HG02763 (cell line): ENCODE measurements at regions not wholly inside any gene's neighbourhood (a gene's known extent, or its start where the extent isn't known, plus 50 kb on each side); places are given as distances from the start of the nearest gene placed in this dataset.
A peak's percentile ranks its signal among the peaks of the same experiment; 100 is the strongest.

Source experiments
- ATAC-seq: cut with Tn5 transposase; IDR thresholded peaks from one replicate; pipeline ENCODE4 v1.9.1; 2021; ENCODE audit warnings: mild to moderate bottlenecking, moderate library complexity; ENCODE audit not compliant: unreplicated experiment

DNA sequence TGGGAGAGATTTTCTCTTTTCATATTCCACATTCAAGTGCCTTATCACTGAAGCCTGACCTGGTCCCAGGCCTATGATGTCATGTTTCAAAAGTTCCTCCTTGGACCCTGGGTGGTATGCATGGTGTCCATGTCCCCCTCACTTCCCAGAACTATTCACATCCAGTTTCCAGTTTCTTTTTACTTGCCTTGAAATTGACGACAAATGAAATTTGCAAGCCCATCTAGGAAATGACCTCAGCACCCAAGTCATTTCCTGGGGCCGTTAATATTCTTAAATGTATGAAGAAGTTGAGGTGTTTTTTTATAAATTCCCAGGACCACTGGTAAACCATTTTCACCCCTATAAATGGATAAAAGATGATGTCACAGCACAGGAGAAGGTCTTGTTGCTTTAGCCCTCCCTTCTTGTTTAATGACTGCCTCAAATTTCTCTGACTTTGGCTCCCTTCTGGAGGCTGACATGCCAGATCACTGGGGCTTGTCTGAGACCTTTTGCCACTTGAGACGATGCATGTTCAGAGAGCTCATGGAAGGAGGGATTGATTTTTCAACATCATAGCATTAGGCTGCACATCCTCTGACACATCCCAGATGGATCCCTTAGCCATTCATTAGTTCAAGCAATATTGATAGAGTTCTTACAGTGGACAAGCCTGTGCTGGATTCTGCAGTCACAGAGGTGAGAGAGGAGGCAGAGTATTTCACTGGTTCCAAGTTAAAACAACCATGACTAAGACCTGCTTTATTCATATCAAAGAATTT lies 221.3 kb downstream of the PLPP3 start:
- no peak for ATAC-seq

DNA sequence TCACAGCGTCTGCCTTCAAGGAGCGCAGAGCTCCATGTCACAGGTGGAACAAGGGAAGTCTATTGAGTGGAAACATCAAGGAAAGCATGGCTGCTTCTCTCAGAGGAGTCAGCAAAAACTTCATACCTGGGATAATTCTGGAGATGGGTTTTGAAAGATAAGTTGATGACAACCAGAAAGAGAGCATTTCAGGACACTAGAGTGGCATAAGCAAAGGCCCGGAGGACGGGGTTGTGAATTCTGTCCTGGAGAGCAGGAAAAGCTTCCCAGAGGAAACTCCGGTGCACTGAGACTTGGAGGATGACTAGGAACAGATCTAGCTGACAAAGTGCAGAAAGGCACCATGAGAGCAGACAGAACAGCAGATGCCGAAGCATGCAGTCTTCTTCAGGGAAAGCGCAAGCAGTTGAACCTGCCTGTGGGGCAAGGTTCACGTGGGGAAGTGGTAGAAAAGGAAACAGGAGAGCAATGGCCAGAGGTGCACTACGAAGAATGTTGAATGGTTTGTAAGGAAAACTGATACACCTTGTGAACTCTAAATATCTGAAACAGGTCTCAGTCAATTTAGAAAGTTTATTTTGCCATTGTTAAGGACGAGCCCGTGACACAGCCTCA lies 222.9 kb downstream of the PLPP3 start:
- no peak for ATAC-seq

DNA sequence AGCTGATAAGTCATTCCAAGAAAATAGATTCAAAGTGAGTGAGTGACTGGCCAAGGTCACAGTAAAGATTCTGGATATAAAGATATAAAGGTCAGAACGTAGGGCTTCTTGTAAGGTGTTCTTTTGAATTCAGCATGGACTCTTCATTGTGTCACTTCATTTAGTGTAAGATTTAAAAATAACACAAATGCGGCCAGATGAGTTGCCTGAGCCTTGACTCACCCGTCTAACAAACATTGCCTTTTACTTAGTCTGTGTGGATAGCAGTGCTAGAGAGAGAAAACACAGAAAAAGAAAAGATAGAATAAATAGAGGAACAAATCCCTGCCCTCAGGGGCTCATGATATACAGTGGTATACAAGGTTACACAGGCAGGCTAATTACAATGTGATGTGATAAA lies 223.4 kb downstream of the PLPP3 start:
- ATAC-seq: no peak

DNA sequence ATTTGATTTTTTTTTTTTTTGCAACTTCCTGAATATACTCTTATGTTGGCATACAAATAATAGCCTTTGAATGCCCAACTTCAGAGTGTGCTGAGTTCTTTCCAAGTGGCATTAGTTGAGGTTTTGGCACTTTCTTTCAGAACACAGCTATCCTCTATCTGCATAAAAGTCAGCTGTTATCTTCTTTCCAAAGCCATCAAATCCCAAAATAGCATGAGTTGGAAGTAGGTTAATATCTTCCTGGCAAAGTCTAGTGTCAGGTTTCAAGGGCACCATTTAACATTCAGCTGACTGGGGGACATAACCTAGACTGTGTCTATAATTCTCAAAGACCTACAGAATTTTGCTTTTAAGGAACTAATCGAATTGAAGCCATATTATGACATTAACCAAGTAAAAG lies 223.9 kb downstream of the PLPP3 start:
- ATAC-seq: no peak

DNA sequence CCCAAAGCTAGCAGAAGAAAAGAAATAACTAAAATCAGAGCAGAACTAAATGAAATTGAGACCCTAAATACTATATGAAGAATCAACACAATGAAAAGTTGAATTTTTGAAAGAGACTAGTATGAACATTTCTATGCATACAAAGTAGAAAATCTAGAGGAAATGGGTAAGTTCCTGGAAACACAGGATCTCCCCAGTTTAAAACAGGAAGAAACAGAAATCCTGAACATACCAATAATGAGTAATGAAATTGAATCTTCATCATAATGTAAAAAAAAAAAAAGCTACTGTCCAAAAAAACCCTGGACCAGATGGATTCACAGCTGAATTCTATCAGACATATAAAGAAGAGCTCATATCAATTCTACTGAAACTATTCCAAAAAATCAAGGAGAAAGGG lies 233.5 kb downstream of the PLPP3 start:
- no peak for ATAC-seq

DNA sequence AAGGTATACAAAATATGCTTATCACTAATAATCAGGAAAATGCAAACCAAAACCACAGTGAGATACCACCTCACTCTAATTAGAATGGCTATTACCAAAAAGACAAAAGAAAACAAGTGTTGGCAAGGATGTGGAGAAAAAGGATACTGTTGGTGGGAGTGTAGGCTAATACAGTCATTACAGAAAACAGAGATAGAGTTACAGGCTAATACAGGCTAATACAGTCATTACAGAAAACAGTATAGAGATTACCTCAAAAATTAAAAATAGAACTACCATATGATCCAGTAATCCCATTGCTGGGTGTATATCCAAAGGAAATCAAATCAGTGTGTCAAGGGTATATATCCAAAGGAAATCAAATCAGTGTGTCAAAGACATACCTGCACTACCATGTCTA lies 238.4 kb downstream of the PLPP3 start:
- no peak for ATAC-seq

- ATAC-seq: no peak
Observed at GRCh38 chr1:56339786-56340465, 239.4 kb downstream of the PLPP3 start.

DNA sequence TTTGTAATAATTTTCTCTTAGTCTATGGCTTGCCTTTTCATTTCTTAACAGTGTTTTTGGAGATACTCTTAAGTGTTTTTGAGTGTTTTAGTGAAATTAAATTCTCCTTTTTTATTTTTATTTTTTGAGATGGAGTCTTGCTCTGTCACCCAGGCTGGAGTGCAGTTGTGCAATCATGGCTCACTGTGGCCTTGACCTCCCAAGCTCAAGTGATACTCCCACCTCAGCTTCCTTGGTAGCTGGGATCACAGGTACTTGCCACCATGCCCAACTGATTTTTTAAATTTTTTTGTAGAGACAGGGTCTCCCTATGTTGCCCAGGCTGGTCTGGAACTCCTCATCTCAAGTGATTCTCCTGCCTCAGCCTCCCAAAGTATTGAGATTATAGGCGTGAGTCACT lies 240.3 kb downstream of the PLPP3 start:
- ATAC-seq: no peak

GRCh38 chr1:56336982-56337381 lies 242.4 kb downstream of the PLPP3 start:
- ATAC-seq: no peak

DNA sequence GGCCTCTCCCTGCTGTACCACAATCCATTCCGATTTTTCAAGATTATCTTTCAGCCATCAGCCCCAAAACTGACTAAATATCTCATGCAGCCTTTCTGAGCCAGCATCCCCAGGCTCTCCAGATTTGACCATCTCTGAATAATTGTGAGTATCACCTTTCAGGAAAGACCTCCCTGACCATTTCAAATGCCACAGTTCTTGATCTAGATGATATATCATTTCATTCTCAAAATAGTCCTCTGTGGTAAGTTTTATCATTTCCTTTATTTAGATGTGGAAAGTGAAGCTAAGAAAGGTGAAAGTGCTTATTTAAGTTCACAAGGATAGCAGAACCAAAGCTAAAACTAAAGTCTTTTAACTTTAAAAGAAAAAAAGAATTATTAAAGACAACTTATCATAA lies 244.0 kb downstream of the PLPP3 start:
- no peak for ATAC-seq

DNA sequence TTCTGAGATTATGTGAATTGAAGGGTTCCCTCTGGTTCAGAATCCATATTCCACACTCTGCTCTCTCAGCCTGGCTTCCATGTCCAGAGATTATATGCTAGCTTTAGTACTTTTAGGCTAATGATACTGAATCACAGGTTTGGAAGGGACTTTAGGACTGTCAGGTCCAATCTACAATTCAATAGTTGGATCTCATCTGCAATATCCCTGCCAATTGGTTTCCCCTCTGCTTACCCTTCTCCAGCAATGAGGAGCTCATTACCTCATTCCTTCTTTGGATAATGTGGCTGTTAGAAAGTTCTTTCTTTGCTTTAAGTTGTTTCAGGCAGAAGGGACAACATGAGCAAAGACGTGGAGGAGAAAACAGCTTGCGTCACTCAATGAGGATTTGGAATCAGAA lies 245.3 kb downstream of the PLPP3 start:
- no peak for ATAC-seq

DNA sequence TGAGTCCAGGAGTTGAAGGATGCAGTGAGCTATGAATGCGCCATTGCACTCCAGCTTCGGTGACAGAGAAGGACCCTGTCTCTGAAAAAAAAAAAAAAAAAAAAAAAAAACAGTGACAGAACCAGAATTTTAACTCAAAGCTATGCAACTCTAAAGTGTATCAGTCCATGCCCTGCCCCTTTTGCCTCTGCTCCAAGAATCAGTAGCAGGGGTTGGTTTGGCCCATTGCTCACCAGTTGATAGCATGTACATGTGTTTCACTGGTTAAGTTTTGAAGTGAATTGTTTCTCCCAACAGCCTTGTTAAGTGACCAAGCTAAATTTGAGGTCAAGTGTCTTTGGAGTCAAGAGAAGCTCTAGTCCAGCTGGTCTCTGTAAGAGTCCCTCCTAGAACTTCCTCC lies 245.9 kb downstream of the PLPP3 start:
- ATAC-seq: no peak

DNA sequence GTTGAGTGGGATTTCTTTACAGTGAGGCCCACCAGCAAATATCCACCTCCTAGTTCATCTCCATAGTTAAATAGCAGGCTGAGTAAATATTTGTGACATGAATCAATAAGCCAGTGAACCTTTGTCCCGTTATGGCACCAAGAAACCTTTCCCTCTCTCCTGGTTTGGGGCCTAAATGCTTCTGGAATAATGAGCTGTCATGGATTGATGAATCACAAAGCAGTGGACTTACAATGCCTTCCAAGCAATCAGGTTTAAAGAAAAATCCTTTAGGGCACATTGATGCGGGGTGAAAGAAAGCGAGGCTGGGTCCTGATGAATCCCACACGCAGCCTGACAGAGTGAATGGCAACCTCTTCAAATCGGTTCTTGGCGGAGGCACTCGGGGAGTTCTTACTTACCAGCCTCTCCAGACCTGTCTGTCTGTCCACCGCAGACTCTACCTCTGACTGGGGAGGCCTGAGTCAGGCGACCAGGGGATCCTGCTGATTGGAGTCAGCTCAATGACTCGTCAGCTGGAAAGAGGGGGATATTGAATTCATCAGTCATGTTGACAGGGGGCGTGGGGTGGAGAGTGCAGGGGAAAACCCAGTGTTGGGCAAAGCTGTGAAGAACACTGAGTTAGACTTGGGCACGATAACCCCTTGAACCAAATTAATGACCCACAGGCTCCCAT lies 247.3 kb downstream of the PLPP3 start:
- no peak for ATAC-seq

GRCh38 chr1:56331207-56331891 lies 248.0 kb downstream of the PLPP3 start:
- ATAC-seq: no peak

GRCh38 chr1:56330391-56331026 lies 248.9 kb downstream of the PLPP3 start:
- peak; percentile 78 for ATAC-seq

- no peak for ATAC-seq
Observed at GRCh38 chr1:56329970-56330369, 249.4 kb downstream of the PLPP3 start.

GRCh38 chr1:56327195-56327594 lies 252.2 kb downstream of the PLPP3 start:
- ATAC-seq: no peak

- no peak for ATAC-seq
Observed at GRCh38 chr1:56326056-56326455, 253.3 kb downstream of the PLPP3 start.

- ATAC-seq: no peak
Observed at GRCh38 chr1:56324504-56324903, 254.9 kb downstream of the PLPP3 start.

DNA sequence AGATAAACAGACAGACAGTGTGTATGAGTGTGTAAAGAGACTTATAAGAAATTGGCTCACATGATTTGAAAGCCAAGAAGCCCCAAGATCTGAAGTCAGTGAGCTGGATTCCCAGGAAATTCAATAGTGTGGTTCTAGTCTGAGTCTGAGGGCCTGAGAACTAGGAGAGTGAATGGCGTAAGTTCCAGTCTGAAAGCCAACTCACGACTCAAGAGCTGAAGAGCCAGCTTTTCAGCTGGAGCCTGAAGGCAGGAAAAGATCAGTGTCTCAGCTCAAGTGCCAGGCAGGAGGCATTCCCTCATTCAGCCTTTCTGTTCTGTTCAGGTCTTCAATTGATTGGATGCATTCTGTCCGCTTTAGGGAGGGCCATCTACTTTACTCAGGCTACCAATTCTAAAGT lies 257.2 kb downstream of the PLPP3 start:
- ATAC-seq: no peak

DNA sequence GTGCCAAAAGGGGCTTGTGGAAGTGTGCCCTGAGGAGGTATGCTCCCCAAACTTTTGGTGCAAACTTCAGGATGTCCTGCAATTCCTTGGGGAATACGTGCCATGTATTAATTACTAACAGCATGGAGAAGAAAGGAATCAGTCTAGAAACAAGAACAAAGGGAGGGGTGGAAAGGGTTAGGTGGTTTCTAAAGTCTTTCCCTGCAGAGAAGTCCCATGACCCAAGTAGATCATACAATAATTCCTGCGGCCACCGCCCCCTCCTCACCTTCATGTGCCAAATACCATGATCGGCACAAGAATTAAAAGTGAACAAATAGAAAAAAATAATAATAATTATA lies 258.2 kb downstream of the PLPP3 start:
- ATAC-seq: no peak
